ENCODE measurements at regions not wholly inside any gene's neighbourhood (a gene's known extent, or its start where the extent isn't known, plus 50 kb on each side); places are given as distances from the start of the nearest gene placed in this dataset.

DNA sequence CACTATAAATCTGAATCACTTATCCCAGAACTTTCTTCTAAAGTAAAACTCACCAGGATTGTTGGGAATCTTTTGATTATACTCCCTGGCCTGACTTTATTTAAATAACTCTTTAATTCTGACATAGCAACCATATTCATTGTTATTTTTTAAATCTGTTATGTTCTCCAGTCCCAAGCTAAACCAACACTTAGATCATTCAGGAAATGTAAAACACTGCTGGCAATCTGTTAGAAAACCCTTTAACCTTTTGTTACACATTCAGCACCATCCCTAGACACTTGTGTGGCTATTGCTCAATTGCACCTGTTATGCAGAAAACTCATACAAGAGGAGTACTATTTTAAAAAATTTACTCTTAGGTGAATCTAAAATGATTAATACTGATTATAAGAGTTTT lies 101.8 kb upstream of the NHSL1 start:
- Histone ChIP-seq H3K4me1 (ENCODE audit: control insufficient read depth in 2 of 2, insufficient read depth in 2 of 2, low read length in 2 of 2) (no peaks in the 10 kb centered on the region), H3K27ac (ENCODE audit: low read depth, low read length) (no peak overlapping the region), H3K9me3 (ENCODE audit: control insufficient read depth in 2 of 3, low read length in 3 of 3) (no peaks in the 10 kb centered on the region), H3K27me3 (ENCODE audit: control insufficient read depth in 2 of 2, insufficient read depth in 2 of 2, low read length in 2 of 2) (no peaks in the 10 kb centered on the region), H3K36me3 (ENCODE audit: control insufficient read depth in 2 of 3, insufficient read depth in 3 of 3, low read length in 3 of 3) (no peaks in the 10 kb centered on the region), H3K4me3 (ENCODE audit: low read length) (no peak overlapping the region)
- Mint-ChIP-seq H3K4me1 (no peaks in the 10 kb centered on the region), H3K27me3 (peaks cover 10 to 40% (median 24%) of the 10 kb centered on the region in 5 donors), H3K27ac (no peak overlapping the region), H3K9me3 (no peaks in the 10 kb centered on the region), H3K36me3 (no peaks in the 10 kb centered on the region), H3K4me3 (no peak overlapping the region)
- ATAC-seq (no peak), DNase-seq (no peak)
- CTCF ChIA-PET = interaction anchor here (0.6 kb wide), 1 partner anchor 14 kb away, joined by 3 read pairs; no protein-coding TSS in a partner anchor
- POLR2A ChIA-PET = no interaction called here
- intact Hi-C loops (cut with micrococcal nuclease) = no loop called here

DNA sequence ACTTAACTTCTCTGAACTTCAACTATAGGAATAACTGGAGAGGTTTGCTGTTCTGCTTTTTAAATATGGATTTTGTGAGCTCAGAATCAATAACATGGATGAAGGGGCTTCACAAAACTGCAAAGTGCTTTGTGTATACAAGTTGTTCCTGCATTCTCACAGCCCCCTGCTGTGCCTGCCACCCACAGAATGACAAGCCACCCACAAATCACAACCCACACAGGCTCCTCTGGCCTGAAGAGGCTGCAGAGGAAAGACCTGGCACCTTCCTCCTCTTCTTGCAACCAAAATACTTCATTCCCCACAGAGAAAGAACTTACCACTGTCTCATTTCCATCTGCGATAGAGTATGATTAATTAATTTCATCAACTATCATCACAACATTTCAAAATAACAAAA lies 106.7 kb upstream of the NHSL1 start:
- H3K27ac ChIP-seq (ENCODE audit: low read depth, low read length) = no peak overlapping the region
- POLR2A ChIA-PET = interaction anchor here (0.5 kb wide), 1 partner anchor 157 kb away, joined by 3 read pairs; no protein-coding TSS in a partner anchor
- ATAC-seq (no peak), DNase-seq (no peak)
- no peak overlapping the region for H3K4me3 Mint-ChIP-seq
- no peaks in the 10 kb centered on the region for H3K27me3 ChIP-seq (ENCODE audit: control insufficient read depth in 2 of 2, insufficient read depth in 2 of 2, low read length in 2 of 2)
- no peaks in the 10 kb centered on the region for H3K36me3 Mint-ChIP-seq
- H3K4me3 ChIP-seq (ENCODE audit: low read length) = no peak overlapping the region
- no peaks in the 10 kb centered on the region for H3K36me3 ChIP-seq (ENCODE audit: control insufficient read depth in 2 of 3, insufficient read depth in 3 of 3, low read length in 3 of 3)
- H3K4me1 ChIP-seq (ENCODE audit: control insufficient read depth in 2 of 2, insufficient read depth in 2 of 2, low read length in 2 of 2) = no peaks in the 10 kb centered on the region
- H3K9me3 Mint-ChIP-seq = no peaks in the 10 kb centered on the region
- no peak overlapping the region for H3K27ac Mint-ChIP-seq
- intact Hi-C loops (cut with micrococcal nuclease) = no loop called here
- no peaks in the 10 kb centered on the region for H3K9me3 ChIP-seq (ENCODE audit: control insufficient read depth in 2 of 3, low read length in 3 of 3)
- CTCF ChIA-PET = no interaction called here
- H3K4me1 Mint-ChIP-seq = no peaks in the 10 kb centered on the region
- peaks cover 17 to 49% (median 37%) of the 10 kb centered on the region in 5 donors for H3K27me3 Mint-ChIP-seq

DNA sequence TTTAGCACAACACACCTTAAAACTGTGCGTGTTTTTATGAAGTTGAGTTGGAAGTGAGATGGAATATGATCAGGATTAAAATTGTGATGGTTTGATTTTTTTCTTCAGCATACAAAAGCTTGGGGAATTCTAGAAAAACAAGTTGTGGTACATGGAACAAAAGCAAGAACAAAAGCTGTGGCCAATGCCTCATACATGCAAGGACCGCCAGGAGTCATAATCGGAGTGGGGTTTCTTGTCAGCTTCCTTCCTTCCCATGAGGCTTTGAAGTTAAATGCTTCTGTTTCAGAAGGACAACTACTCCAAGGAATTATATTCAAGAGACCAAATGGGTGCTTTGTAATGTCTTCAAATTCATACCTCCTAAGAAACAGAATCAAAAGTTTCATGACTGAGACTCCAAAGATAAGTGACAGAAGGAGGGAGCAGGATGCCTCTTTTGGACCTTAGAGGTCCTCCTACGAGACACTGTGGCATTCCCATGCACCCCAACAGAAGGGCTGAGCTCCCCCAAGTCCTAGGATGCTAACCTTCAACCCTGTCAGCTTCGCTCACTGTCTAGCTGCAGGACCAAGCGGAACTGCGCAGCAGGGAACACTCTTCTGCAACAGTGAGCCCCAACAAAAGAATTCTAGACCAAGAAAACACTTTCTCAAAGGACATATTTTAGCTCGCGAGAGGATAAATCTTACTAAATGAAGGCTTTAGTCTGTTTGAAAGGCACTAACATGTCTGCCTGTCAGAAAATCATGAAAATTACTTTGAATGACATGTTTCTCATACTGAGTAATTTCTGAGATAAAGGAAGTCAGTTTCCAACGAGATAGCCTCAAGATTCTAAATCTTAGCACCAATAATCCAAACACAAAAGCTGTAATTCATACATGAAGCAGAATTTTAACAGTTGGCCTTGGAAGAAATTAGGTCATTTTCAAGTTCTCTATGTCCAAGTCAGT lies 108.5 kb upstream of the NHSL1 start:
- Histone ChIP-seq H3K27me3 (ENCODE audit: control insufficient read depth in 2 of 2, insufficient read depth in 2 of 2, low read length in 2 of 2) (no peaks in the 10 kb centered on the region), H3K36me3 (ENCODE audit: control insufficient read depth in 2 of 3, insufficient read depth in 3 of 3, low read length in 3 of 3) (no peaks in the 10 kb centered on the region), H3K27ac (ENCODE audit: low read depth, low read length) (no peak overlapping the region), H3K9me3 (ENCODE audit: control insufficient read depth in 2 of 3, low read length in 3 of 3) (no peaks in the 10 kb centered on the region), H3K4me1 (ENCODE audit: control insufficient read depth in 2 of 2, insufficient read depth in 2 of 2, low read length in 2 of 2) (no peaks in the 10 kb centered on the region), H3K4me3 (ENCODE audit: low read length) (no peak overlapping the region)
- H3K4me1 Mint-ChIP-seq = no peaks in the 10 kb centered on the region
- ATAC-seq (no peak), DNase-seq (no peak)
- H3K9me3 Mint-ChIP-seq = no peaks in the 10 kb centered on the region
- H3K27me3 Mint-ChIP-seq = peaks cover 14 to 47% (median 29%) of the 10 kb centered on the region in 5 donors
- H3K4me3 Mint-ChIP-seq = no peak overlapping the region
- H3K36me3 Mint-ChIP-seq = no peaks in the 10 kb centered on the region
- ChIA-PET CTCF (no interaction called here), POLR2A (interaction anchor here (0.7 kb wide), 1 partner anchor 239 kb away, joined by 3 read pairs; no protein-coding TSS in a partner anchor)
- no peak overlapping the region for H3K27ac Mint-ChIP-seq
- intact Hi-C loops (cut with micrococcal nuclease) = no loop called here

DNA sequence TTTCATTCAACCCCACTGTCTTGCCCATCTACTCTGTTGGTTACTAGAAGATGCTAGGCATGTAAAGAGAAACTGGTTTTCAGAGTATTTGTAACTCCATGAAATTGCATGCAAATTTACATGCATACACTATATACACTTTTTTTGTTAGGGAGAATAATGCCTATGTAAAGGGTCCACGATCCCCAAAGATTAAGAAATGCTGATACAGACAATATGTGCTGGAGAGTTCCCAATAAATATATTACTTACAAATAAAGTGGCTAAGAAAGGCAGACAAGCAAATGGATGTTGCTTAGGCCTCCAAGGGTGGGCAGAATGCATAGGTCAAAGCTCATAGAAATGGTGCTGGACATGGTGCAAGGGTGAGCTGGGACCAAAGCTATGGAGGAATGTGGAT lies 109.6 kb upstream of the NHSL1 start:
- Mint-ChIP-seq H3K4me3 (no peak overlapping the region), H3K36me3 (no peaks in the 10 kb centered on the region), H3K9me3 (no peaks in the 10 kb centered on the region), H3K27me3 (peaks cover 11 to 38% (median 20%) of the 10 kb centered on the region in 5 donors), H3K27ac (no peak overlapping the region), H3K4me1 (no peaks in the 10 kb centered on the region)
- no peaks in the 10 kb centered on the region for H3K36me3 ChIP-seq (ENCODE audit: control insufficient read depth in 2 of 3, insufficient read depth in 3 of 3, low read length in 3 of 3)
- intact Hi-C loops (cut with micrococcal nuclease) = no loop called here
- H3K4me3 ChIP-seq (ENCODE audit: low read length) = no peak overlapping the region
- DNase-seq (no peak), ATAC-seq (no peak)
- H3K9me3 ChIP-seq (ENCODE audit: control insufficient read depth in 2 of 3, low read length in 3 of 3) = no peaks in the 10 kb centered on the region
- H3K27me3 ChIP-seq (ENCODE audit: control insufficient read depth in 2 of 2, insufficient read depth in 2 of 2, low read length in 2 of 2) = no peaks in the 10 kb centered on the region
- CTCF ChIA-PET = no interaction called here
- POLR2A ChIA-PET = no interaction called here
- no peak overlapping the region for H3K27ac ChIP-seq (ENCODE audit: low read depth, low read length)
- H3K4me1 ChIP-seq (ENCODE audit: control insufficient read depth in 2 of 2, insufficient read depth in 2 of 2, low read length in 2 of 2) = no peaks in the 10 kb centered on the region

DNA sequence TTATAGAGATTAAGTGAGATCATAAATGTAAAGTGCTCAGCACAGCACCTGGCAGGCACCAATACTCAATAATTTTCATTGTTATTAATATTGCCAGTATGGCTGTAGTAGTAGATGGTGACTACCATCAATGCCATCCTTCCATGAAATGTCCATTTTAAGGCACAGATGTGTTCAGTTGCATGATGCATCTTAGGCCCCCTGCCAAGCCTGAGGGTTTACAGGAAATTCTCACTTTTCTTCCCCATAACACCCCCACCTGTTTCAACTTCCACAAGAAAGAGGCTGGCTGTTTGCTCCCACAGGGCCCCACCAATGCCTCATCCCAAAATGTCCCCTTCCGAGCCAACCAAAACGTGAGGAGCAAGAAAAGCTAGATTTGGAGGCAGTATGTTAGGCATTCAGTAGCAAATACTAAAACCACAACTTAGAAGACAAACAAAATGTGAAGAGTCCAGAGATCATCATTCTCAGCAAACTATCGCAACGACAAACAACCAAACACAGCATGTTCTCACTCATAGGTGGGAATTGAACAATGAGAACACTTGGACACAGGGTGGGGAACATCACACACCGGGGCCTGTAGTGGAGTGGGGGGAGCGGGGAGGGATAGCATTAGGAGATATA lies 110.6 kb upstream of the NHSL1 start:
- H3K27me3 Mint-ChIP-seq = peaks cover 7 to 30% (median 16%) of the 10 kb centered on the region in 5 donors
- Histone ChIP-seq H3K36me3 (ENCODE audit: control insufficient read depth in 2 of 3, insufficient read depth in 3 of 3, low read length in 3 of 3) (no peaks in the 10 kb centered on the region), H3K9me3 (ENCODE audit: control insufficient read depth in 2 of 3, low read length in 3 of 3) (no peaks in the 10 kb centered on the region), H3K27ac (ENCODE audit: low read depth, low read length) (no peak overlapping the region), H3K27me3 (ENCODE audit: control insufficient read depth in 2 of 2, insufficient read depth in 2 of 2, low read length in 2 of 2) (no peaks in the 10 kb centered on the region), H3K4me1 (ENCODE audit: control insufficient read depth in 2 of 2, insufficient read depth in 2 of 2, low read length in 2 of 2) (no peaks in the 10 kb centered on the region), H3K4me3 (ENCODE audit: low read length) (no peak overlapping the region)
- DNase-seq (no peak), ATAC-seq (no peak)
- no peak overlapping the region for H3K4me3 Mint-ChIP-seq
- intact Hi-C loops (cut with micrococcal nuclease) = no loop called here
- H3K36me3 Mint-ChIP-seq = no peaks in the 10 kb centered on the region
- H3K4me1 Mint-ChIP-seq = no peaks in the 10 kb centered on the region
- H3K9me3 Mint-ChIP-seq = no peaks in the 10 kb centered on the region
- CTCF ChIA-PET = no interaction called here
- no peak overlapping the region for H3K27ac Mint-ChIP-seq
- POLR2A ChIA-PET = no interaction called here

DNA sequence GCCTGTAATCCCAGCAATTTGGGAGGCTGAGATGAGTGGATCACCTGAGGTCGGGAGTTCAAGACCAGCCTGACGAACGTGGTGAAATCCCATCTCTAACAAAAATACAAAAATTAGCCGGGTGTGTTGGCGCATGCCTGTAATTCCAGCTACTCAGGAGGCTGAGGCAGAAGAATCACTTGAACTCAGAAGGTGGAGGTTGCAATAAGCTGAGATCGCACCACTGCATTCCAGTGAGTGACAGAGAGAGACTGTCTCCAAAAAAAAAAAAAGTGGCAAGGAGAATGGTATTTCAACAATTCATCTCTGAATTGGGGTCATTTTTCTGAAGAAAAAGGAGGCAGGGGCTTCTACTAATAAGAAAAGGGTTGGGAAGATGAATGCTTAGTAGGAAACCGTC lies 111.5 kb upstream of the NHSL1 start:
- Mint-ChIP-seq H3K36me3 (no peaks in the 10 kb centered on the region), H3K27me3 (peaks cover 7 to 21% (median 10%) of the 10 kb centered on the region in 5 donors), H3K9me3 (no peaks in the 10 kb centered on the region), H3K4me1 (no peaks in the 10 kb centered on the region), H3K4me3 (no peak overlapping the region), H3K27ac (no peak overlapping the region)
- POLR2A ChIA-PET = no interaction called here
- intact Hi-C loops (cut with micrococcal nuclease) = no loop called here
- DNase-seq = no peak
- CTCF ChIA-PET = no interaction called here
- no peaks in the 10 kb centered on the region for H3K36me3 ChIP-seq (ENCODE audit: control insufficient read depth in 2 of 3, insufficient read depth in 3 of 3, low read length in 3 of 3)
- H3K27ac ChIP-seq (ENCODE audit: low read depth, low read length) = no peak overlapping the region
- no peaks in the 10 kb centered on the region for H3K4me1 ChIP-seq (ENCODE audit: control insufficient read depth in 2 of 2, insufficient read depth in 2 of 2, low read length in 2 of 2)
- no peaks in the 10 kb centered on the region for H3K9me3 ChIP-seq (ENCODE audit: control insufficient read depth in 2 of 3, low read length in 3 of 3)
- ATAC-seq = no peak
- no peak overlapping the region for H3K4me3 ChIP-seq (ENCODE audit: low read length)
- no peaks in the 10 kb centered on the region for H3K27me3 ChIP-seq (ENCODE audit: control insufficient read depth in 2 of 2, insufficient read depth in 2 of 2, low read length in 2 of 2)

DNA sequence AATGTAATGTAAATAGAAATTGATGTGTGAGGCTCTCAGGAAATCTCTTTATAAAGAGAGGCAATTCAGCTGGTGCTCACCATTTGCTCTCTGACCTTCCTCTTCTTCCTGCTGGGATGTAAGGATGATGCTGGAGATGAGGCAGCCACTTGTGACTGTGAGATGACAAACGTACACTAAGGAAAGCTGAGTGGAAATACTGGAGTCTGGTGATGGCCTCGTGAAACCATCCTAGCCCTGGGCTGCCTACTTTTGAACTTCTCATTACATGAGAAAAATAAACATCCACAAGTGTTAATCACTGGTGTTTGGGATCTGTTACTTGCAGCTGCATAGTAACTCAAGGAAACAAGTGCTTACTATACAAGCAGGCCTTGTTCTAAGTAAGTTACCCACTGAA lies 114.9 kb upstream of the NHSL1 start:
- Histone ChIP-seq H3K36me3 (ENCODE audit: control insufficient read depth in 2 of 3, insufficient read depth in 3 of 3, low read length in 3 of 3) (no peaks in the 10 kb centered on the region), H3K4me1 (ENCODE audit: control insufficient read depth in 2 of 2, insufficient read depth in 2 of 2, low read length in 2 of 2) (no peaks in the 10 kb centered on the region), H3K27me3 (ENCODE audit: control insufficient read depth in 2 of 2, insufficient read depth in 2 of 2, low read length in 2 of 2) (no peaks in the 10 kb centered on the region), H3K4me3 (ENCODE audit: low read length) (no peak overlapping the region), H3K27ac (ENCODE audit: low read depth, low read length) (no peak overlapping the region), H3K9me3 (ENCODE audit: control insufficient read depth in 2 of 3, low read length in 3 of 3) (no peaks in the 10 kb centered on the region)
- intact Hi-C loops (cut with micrococcal nuclease) = no loop called here
- CTCF ChIA-PET = no interaction called here
- POLR2A ChIA-PET = no interaction called here
- Mint-ChIP-seq H3K4me3 (no peak overlapping the region), H3K27ac (no peak overlapping the region), H3K4me1 (no peaks in the 10 kb centered on the region), H3K36me3 (no peaks in the 10 kb centered on the region), H3K9me3 (no peaks in the 10 kb centered on the region), H3K27me3 (peaks cover 0 to 6% (median 3%) of the 10 kb centered on the region in 5 donors)
- no peak for ATAC-seq
- no peak for DNase-seq

Data from naive thymus-derived CD4-positive, alpha-beta T cell (primary cell).